ENCODE measurements at regions not wholly inside any gene's neighbourhood (a gene's known extent, or its start where the extent isn't known, plus 50 kb on each side); places are given as distances from the start of the nearest gene placed in this dataset.

GRCh38 chr4:52235552-52236201 is 184.6 kb downstream of the SPATA18 start:
- WGBS, 2 donors: 56 to 62% methylated on average over 2 of the region's 2 CpGs
- TF ChIP-seq POLR2A (IDR thresholded peaks at IDR 0.05): no peak
- TF ChIP-seq CTCF (IDR thresholded peaks at IDR 0.05): no peak
- H3K4me3 ChIP-seq (ENCODE audit: low read depth, poor library complexity, severe bottlenecking): no peak overlapping the region
- intact Hi-C loops (cut with DNase I; ENCODE audit: low total_unique reads): no loop called here
- DNase-seq (ENCODE audit: low spot score in 2 of 2): no peak

GRCh38 chr4:52241916-52242315 is 190.8 kb downstream of the SPATA18 start:
- no peak overlapping the region for H3K4me3 ChIP-seq (ENCODE audit: low read depth, poor library complexity, severe bottlenecking)
- intact Hi-C loops (cut with DNase I; ENCODE audit: low total_unique reads): no loop called here
- no peak for DNase-seq (ENCODE audit: low spot score in 2 of 2)
- no peak for TF ChIP-seq POLR2A (IDR thresholded peaks at IDR 0.05)
- TF ChIP-seq CTCF (IDR thresholded peaks at IDR 0.05): no peak

GRCh38 chr4:52243367-52243766 is 192.3 kb downstream of the SPATA18 start:
- no peak for TF ChIP-seq CTCF (IDR thresholded peaks at IDR 0.05)
- no peak for TF ChIP-seq POLR2A (IDR thresholded peaks at IDR 0.05)
- intact Hi-C loops (cut with DNase I; ENCODE audit: low total_unique reads): no loop called here
- WGBS, 2 donors: 87 to 90% methylated on average over 5 of the region's 5 CpGs
- no peak for DNase-seq (ENCODE audit: low spot score in 2 of 2)
- H3K4me3 ChIP-seq (ENCODE audit: low read depth, poor library complexity, severe bottlenecking): no peak overlapping the region

DNA sequence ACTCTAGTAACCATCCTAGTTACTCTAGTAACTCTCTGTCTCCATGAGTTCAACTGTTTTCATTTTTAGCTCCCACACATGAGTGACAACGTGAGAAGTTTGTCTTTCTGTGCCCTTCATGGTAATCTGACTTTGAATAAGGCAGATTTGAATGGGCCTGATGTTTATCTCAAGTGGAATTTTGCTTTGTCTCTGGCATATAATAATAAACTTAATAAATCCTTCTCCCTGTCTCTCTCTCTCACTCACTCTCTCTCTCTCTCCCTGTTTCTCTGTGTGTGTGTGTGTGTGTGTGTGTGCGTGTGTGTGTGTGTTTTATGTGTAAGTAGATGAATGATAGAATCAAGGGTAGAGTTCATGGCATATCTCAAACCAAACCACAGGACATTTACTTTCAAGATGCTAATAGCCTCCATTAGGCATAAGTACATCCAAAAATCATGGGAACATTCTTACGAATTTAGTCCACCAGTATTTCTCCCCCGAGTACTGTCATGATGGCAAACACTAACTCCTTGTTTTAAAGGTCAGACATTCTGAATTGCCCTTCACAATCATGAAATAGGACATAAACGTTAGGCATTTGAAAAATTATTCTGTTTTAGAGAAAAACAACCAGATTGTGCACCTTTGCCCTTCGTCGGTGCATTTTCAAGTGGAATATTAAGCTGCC is 193.1 kb downstream of the SPATA18 start:
- WGBS, 2 donors: 75% methylated on average over 7 of the region's 7 CpGs
- intact Hi-C loops (cut with DNase I; ENCODE audit: low total_unique reads): no loop called here
- no peak for TF ChIP-seq POLR2A (IDR thresholded peaks at IDR 0.05)
- TF ChIP-seq CTCF (IDR thresholded peaks at IDR 0.05): no peak
- DNase-seq (ENCODE audit: low spot score in 2 of 2): no peak
- no peak overlapping the region for H3K4me3 ChIP-seq (ENCODE audit: low read depth, poor library complexity, severe bottlenecking)

- no peak for TF ChIP-seq POLR2A (IDR thresholded peaks at IDR 0.05)
- TF ChIP-seq CTCF (IDR thresholded peaks at IDR 0.05): no peak
- no peak for DNase-seq (ENCODE audit: low spot score in 2 of 2)
- 38% methylated on average over 3 of the region's 3 CpGs for WGBS, 2 donors
- intact Hi-C loops (cut with DNase I; ENCODE audit: low total_unique reads): no loop called here
- no peak overlapping the region for H3K4me3 ChIP-seq (ENCODE audit: low read depth, poor library complexity, severe bottlenecking)
Observed at GRCh38 chr4:52244848-52245247, 193.7 kb downstream of the SPATA18 start.

DNA sequence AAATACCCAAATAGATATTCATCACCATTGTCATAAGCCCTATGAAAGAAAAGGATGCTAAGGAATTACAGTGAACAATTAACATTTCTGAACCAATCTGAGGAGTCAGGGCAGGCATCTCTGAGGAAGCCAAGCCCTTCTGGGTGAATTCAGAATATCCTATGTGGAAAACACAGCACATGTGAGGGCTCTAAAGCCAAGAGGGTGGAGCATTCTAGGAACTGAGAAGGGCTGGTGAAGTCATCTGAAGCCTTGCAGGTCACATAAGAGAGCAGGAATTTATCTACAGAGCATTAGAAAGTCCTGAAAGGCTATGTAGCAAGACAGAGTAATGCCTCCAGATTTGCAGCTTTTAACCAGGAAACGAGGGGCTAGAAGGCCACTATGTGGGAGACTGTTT is 195.7 kb downstream of the SPATA18 start:
- TF ChIP-seq POLR2A (IDR thresholded peaks at IDR 0.05): no peak
- no peak for TF ChIP-seq CTCF (IDR thresholded peaks at IDR 0.05)
- 79 to 80% methylated on average over 1 of the region's 1 CpG for WGBS, 2 donors
- no peak for DNase-seq (ENCODE audit: low spot score in 2 of 2)
- intact Hi-C loops (cut with DNase I; ENCODE audit: low total_unique reads): no loop called here
- H3K4me3 ChIP-seq (ENCODE audit: low read depth, poor library complexity, severe bottlenecking): no peak overlapping the region
